ENCODE measurements at regions not wholly inside any gene's neighbourhood (a gene's known extent, or its start where the extent isn't known, plus 50 kb on each side); places are given as distances from the start of the nearest gene placed in this dataset.

GRCh38 chr6:134640975-134641429 lies 308.9 kb downstream of the ALDH8A1 start:
- FAIRE-seq: peak; percentile 95
- Histone ChIP-seq H3K4me1 (ENCODE audit: control insufficient read depth, extremely low read depth, insufficient read depth, low read length) (no peaks in the 10 kb centered on the region), H3K9me1 (replicated peaks; ENCODE audit: control insufficient read depth, extremely low read depth, insufficient read depth, low read length) (no peaks in the 10 kb centered on the region), H2AFZ (ENCODE audit: low read depth, low read length) (peak overlapping the region; percentile 12), H3K27me3 (ENCODE audit: control insufficient read depth in 2 of 2, insufficient read depth in 2 of 2, low read length in 2 of 2) (no peaks in the 10 kb centered on the region), H3K36me3 (ENCODE audit: control insufficient read depth in 2 of 2, extremely low read depth in 1 of 2, insufficient read depth in 2 of 2, low read length in 2 of 2) (no peaks in the 10 kb centered on the region), H3K9me3 (replicated peaks; ENCODE audit: control insufficient read depth, insufficient read depth, low read length) (no peaks in the 10 kb centered on the region), H3K4me3 (replicated peaks in 1 of 3; ENCODE audit: insufficient read depth in 1 of 3, low read depth in 1 of 3, low read length in 3 of 3) (no peak overlapping the region), H3K4me2 (ENCODE audit: insufficient read depth, low read length) (no peak overlapping the region), H3K27ac (ENCODE audit: insufficient read depth, low read depth, low read length) (peak overlapping the region; percentile 6), H3K9ac (replicated peaks; ENCODE audit: extremely low read depth, insufficient read depth, low read length) (no peak overlapping the region), H4K20me1 (replicated peaks; ENCODE audit: control insufficient read depth, extremely low read depth, insufficient read depth, low read length) (no peaks in the 10 kb centered on the region), H3K79me2 (ENCODE audit: control insufficient read depth, insufficient read depth, low read length) (no peaks in the 10 kb centered on the region)
- intact Hi-C loops (cut with micrococcal nuclease): loop anchor here (1.0 kb wide), 9 partner anchors 91 to 484 kb away; no protein-coding TSS in a partner anchor
- dilution Hi-C loops (cut with MboI; ENCODE audit: extremely low pct_ligation_motif_present, low sequenced_read_pairs): no loop called here
- peak; percentile 84 for DNase-seq (ENCODE audit: low read depth, low spot score)
- TF ChIP-seq GATA2 (IDR thresholded peaks at IDR 0.05; ENCODE audit: insufficient read depth, insufficient read length, low read depth, low read length) (no peak), EZH2 (IDR thresholded peaks at IDR 0.05; ENCODE audit: borderline replicate concordance, low read depth, low read length, severe bottlenecking) (no peak), FOS (IDR thresholded peaks at IDR 0.05; ENCODE audit: borderline replicate concordance, insufficient read depth, low read length) (peak; percentile 84), POLR2AphosphoS5 (IDR thresholded peaks at IDR 0.05; ENCODE audit: insufficient read depth, low read depth, low read length) (peak; percentile 41), MYC (IDR thresholded peaks at IDR 0.05; ENCODE audit: low read depth, low read length) (no peak), CTCF (IDR thresholded peaks at IDR 0.05; ENCODE audit: extremely low read depth in 1 of 2, insufficient read depth in 1 of 2, low read depth in 1 of 2, low read length in 2 of 2) (peak; percentile 86 to 94), MAX (IDR thresholded peaks at IDR 0.05; ENCODE audit: insufficient read depth, insufficient read length) (no peak), JUN (IDR thresholded peaks at IDR 0.05; ENCODE audit: borderline replicate concordance, insufficient read depth, insufficient read length, low read depth) (peak; percentile 43), POLR2A (IDR thresholded peaks at IDR 0.05; ENCODE audit: low read depth, low read length) (no peak)
- ChIA-PET CTCF (interaction anchor here (0.6 to 3.0 kb wide), 64 partner anchors 9 to 487 kb away, joined by 3 to 46 read pairs (median 4); partner anchors contain the start of gene SGK1), POLR2A (interaction anchor here (1.7 to 2.3 kb wide), 2 partner anchors 467 to 469 kb away, joined by 8 to 9 read pairs; no protein-coding TSS in a partner anchor)
- BruUV-seq (replicated peaks): no TSS peak

All from endothelial cell of umbilical vein (primary cell).